HFFc6 (cell line): ENCODE measurements at regions not wholly inside any gene's neighbourhood (a gene's known extent, or its start where the extent isn't known, plus 50 kb on each side); places are given as distances from the start of the nearest gene placed in this dataset.

Experiments
- DNase-seq: peaks from one replicate; pipeline ENCODE4 v3.0.0-alpha.2; 2018
- H3K27ac Mint-ChIP-seq: 2 replicates; pipeline ENCODE4 v1.8.0; 2020; ENCODE audit warnings: mild to moderate bottlenecking, mixed read lengths
- H3K27me3 Mint-ChIP-seq: 2 replicates; pipeline ENCODE4 v1.8.0; 2021; ENCODE audit warnings: mild to moderate bottlenecking, moderate library complexity, mixed read lengths; ENCODE audit not compliant: insufficient read depth
- H3K36me3 Mint-ChIP-seq: 2 replicates; pipeline ENCODE4 v1.8.0; 2021; ENCODE audit warnings: low read depth, mixed read lengths
- H3K4me1 Mint-ChIP-seq: 2 replicates; pipeline ENCODE4 v1.8.0; 2020; ENCODE audit warnings: low read depth, mixed read lengths
- H3K4me3 Mint-ChIP-seq: 2 replicates; pipeline ENCODE4 v1.8.0; 2020; ENCODE audit warnings: mild to moderate bottlenecking, moderate library complexity, mixed read lengths
- H3K9me3 Mint-ChIP-seq: 2 replicates; pipeline ENCODE4 v1.8.0; 2020; ENCODE audit warnings: mild to moderate bottlenecking, mixed read lengths
- TF ChIP-seq, protein P1 (sequence below): fragments of 200-600 bp; sonication (generic); IDR thresholded peaks from 2 replicates; pipeline ENCODE4 v1.5.0; 2021; ENCODE audit warnings: antibody characterized with exemption, mild to moderate bottlenecking

DNA sequence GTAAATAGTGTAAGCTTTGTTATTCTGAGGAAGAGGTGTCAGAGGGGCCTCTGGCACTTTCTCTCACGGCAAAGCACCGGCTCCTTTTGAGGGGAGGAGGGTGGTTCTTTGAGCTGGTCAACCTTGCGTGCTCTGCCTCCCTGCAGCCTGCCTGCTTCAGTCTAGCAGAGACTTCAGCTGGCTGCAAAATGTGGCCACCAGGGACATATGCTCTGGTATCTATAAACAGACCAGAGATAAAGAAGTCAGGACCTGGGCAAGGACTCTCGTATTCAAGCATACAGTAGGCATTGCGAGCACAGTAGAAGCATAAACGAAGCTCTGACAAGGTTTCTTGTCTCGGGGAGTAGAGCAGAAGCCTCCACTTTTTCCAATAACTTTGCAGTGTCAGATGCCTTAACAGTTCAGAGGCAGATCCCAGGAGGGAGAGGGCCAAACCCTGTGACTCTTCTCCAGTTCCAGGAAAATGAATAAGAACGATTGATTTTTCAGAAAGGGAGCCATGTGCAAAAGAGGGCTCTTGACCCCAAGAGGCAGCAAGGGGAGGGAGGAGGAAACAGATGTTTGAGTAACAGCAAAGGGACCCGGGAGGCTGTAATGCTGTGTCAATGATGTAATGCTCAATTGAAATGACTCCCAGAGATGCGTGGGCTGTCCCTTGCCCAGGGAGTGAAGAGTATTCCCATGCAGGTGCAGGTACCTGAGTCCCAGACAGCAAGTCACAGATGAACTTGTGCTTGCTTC lies 57.9 kb upstream of the TEX13D start:
- H3K27ac Mint-ChIP-seq = no peak overlapping the region
- TF ChIP-seq, protein P1, sequence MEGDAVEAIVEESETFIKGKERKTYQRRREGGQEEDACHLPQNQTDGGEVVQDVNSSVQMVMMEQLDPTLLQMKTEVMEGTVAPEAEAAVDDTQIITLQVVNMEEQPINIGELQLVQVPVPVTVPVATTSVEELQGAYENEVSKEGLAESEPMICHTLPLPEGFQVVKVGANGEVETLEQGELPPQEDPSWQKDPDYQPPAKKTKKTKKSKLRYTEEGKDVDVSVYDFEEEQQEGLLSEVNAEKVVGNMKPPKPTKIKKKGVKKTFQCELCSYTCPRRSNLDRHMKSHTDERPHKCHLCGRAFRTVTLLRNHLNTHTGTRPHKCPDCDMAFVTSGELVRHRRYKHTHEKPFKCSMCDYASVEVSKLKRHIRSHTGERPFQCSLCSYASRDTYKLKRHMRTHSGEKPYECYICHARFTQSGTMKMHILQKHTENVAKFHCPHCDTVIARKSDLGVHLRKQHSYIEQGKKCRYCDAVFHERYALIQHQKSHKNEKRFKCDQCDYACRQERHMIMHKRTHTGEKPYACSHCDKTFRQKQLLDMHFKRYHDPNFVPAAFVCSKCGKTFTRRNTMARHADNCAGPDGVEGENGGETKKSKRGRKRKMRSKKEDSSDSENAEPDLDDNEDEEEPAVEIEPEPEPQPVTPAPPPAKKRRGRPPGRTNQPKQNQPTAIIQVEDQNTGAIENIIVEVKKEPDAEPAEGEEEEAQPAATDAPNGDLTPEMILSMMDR = no peak
- H3K9me3 Mint-ChIP-seq = no peaks in the 10 kb centered on the region
- H3K27me3 Mint-ChIP-seq = peaks cover 5% of the 10 kb centered on the region; the same call in 1 of the 2 replicates
- H3K4me3 Mint-ChIP-seq = no peak overlapping the region
- no peaks in the 10 kb centered on the region for H3K36me3 Mint-ChIP-seq
- no peak for DNase-seq
- H3K4me1 Mint-ChIP-seq = no peaks in the 10 kb centered on the region

DNA sequence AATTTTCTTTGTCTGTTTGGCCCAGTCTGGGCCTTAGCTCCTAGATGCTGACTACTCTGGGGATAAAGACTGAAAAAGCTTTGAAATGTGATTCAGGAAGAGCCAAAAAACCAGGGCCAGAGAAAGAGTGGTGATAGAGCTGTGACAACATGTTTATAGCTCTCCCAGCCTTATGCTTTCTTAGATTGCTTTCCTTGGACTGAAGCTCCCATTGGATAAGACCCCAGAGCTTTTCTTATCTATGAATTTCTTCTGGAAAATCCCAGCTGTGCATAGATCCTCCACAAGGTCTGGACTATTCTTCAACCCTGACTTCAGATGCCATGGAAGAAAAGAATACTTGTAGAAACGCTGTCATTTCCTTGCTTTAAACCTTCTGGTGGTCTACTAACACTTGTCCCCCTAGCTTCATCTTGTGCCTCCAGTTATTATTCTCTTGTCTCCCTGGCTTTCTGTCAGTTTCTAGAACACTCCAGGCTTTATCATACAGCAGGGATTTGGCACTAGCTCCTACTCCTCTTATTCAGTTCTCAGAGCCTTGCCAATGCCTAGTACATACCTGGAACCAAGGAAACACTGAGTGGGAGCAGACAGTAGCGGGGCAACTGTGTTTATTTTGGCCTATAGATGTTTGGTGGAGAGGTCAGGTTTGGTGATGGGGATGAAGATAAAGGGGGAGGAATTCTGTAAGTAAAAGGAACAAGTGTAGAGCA lies 57.1 kb upstream of the TEX13D start:
- Mint-ChIP-seq H3K27ac (no peak overlapping the region), H3K36me3 (no peaks in the 10 kb centered on the region), H3K4me3 (no peak overlapping the region), H3K9me3 (no peaks in the 10 kb centered on the region), H3K27me3 (peaks cover 5% of the 10 kb centered on the region; the same call in 1 of the 2 replicates), H3K4me1 (peaks cover 2% of the 10 kb centered on the region)
- no peak for DNase-seq
- TF ChIP-seq, protein P1 = no peak

GRCh38 chrX:124280294-124280902 lies 52.1 kb upstream of the TEX13D start:
- peaks cover 9% of the 10 kb centered on the region for H3K4me1 Mint-ChIP-seq

DNA sequence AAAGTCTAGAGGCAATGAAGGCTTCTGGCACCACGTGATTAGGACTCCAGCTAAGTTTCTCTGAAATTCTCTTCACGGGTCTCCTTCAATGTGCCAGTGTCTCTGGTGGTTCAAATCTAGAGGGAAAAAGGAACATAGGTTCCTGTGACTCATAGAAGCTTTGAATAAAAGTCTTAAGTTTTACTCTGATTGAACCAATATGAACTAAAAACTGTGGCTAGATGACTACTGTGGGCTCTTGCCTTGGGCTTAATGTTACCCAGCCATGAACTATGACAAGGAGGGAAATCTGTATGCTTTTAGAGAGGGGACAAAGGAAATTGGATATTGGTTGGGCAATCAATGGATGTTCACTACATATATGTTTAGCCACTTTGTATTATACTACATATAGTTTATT lies 49.9 kb upstream of the TEX13D start:
- DNase-seq = no peak
- Mint-ChIP-seq H3K27ac (no peak overlapping the region), H3K4me3 (no peak overlapping the region)

More at GRCh38 chrX:124280294-124280902, 52.1 kb upstream of the TEX13D start:
- Mint-ChIP-seq H3K36me3 (no peaks in the 10 kb centered on the region), H3K27ac (no peak overlapping the region), H3K27me3 (peaks cover 2% of the 10 kb centered on the region; the same call in 1 of the 2 replicates), H3K4me3 (peak overlapping the region; percentile 24; the same call in 1 of the 2 replicates), H3K9me3 (no peaks in the 10 kb centered on the region)
- peak; percentile 3 for DNase-seq
- TF ChIP-seq, protein P1 = no peak

More for the DNA sequence above, 49.9 kb upstream of the TEX13D start:
- TF ChIP-seq, protein P1 = no peak
- Mint-ChIP-seq H3K27me3 (peaks cover 4% of the 10 kb centered on the region), H3K36me3 (no peaks in the 10 kb centered on the region), H3K9me3 (no peaks in the 10 kb centered on the region), H3K4me1 (peaks cover 9% of the 10 kb centered on the region)
